SK-N-SH (cell line): ENCODE measurements at regions not wholly inside any gene's neighbourhood (a gene's known extent, or its start where the extent isn't known, plus 50 kb on each side); places are given as distances from the start of the nearest gene placed in this dataset.
A peak's percentile ranks its signal among the peaks of the same experiment; 100 is the strongest.

ENCODE experiments used
- CTCF ChIA-PET: fragments of 300-600, 350-600 bp; formaldehyde crosslinking; extraction: SDS; loops from one replicate; lab custom pipeline; 2021; lab: Yijun Ruan, JAX
- POLR2A ChIA-PET: fragments of 350-600 bp; sonication (Branson Sonifier 250); formaldehyde crosslinking; extraction: SDS; loops from one replicate; lab custom pipeline; 2020; ENCODE audit warnings: antibody characterized with exemption, inconsistent platforms; lab: Yijun Ruan, JAX
- DNase-seq: peaks from one replicate; pipeline ENCODE4 v3.0.0; 2012
- H2AFZ ChIP-seq: fragments of 200-600 bp; sonication (generic); 2 replicates; pipeline ENCODE4 v1.8.1; 2016; ENCODE audit warnings: antibody characterized with exemption, mild to moderate bottlenecking, low read depth
- H3F3A ChIP-seq: fragments of 200-600 bp; sonication (generic); replicated peaks from 2 replicates; pipeline ENCODE3; 2016; ENCODE audit warnings: antibody characterized with exemption, mild to moderate bottlenecking; ENCODE audit not compliant: insufficient read depth
- H3K27ac ChIP-seq, 2 experiments: fragments of 200-500 bp in 1 of 2; fragments of 200-600 bp in 1 of 2; sonication (Bioruptor generic) in 1 of 2; sonication (generic), shearing (Covaris generic) in 1 of 2; 2 replicates each; pipeline versions ENCODE4 v1.5.1 to v1.6.1; 2014 to 2016; ENCODE audit warnings: low read depth in 2 of 2, inconsistent platforms in 1 of 2, low read length in 1 of 2, mild to moderate bottlenecking in 1 of 2, mixed read lengths in 1 of 2
- H3K27me3 ChIP-seq: fragments of 200-600 bp; sonication (generic), shearing (Covaris generic); 2 replicates; pipeline ENCODE4 v1.6.1; 2016; ENCODE audit warnings: mixed run types; ENCODE audit not compliant: insufficient read depth
- H3K36me3 ChIP-seq, 2 experiments: fragments of 200-500 bp in 1 of 2; fragments of 200-600 bp in 1 of 2; sonication (Bioruptor generic) in 1 of 2; sonication (generic) in 1 of 2; replicated peaks in 1 of 2; 2 replicates each; pipeline versions ENCODE3 to v1.5.1; 2014 to 2016; ENCODE audit warnings: low read length in 1 of 2, mild to moderate bottlenecking in 1 of 2; ENCODE audit not compliant: insufficient read depth in 2 of 2, control insufficient read depth in 1 of 2
- H3K4me1 ChIP-seq, 2 experiments: fragments of 200-500 bp in 1 of 2; fragments of 200-600 bp in 1 of 2; sonication (Bioruptor generic) in 1 of 2; sonication (generic), shearing (Covaris generic) in 1 of 2; 2 replicates each; pipeline versions ENCODE4 v1.5.1 to v1.6.1; 2014 to 2016; ENCODE audit warnings: low read depth in 1 of 2, low read length in 1 of 2, mixed run types in 1 of 2; ENCODE audit not compliant: insufficient read depth in 2 of 2, control insufficient read depth in 1 of 2
- H3K4me2 ChIP-seq: fragments of 200-600 bp; sonication (generic), shearing (Covaris generic); 2 replicates; pipeline ENCODE4 v1.6.1; 2017; ENCODE audit warnings: mixed run types
- H3K4me3 ChIP-seq, 2 experiments: fragments of 200-500 bp in 1 of 2; fragments of 200-600 bp in 1 of 2; sonication (Bioruptor generic) in 1 of 2; sonication (generic), shearing (Covaris generic) in 1 of 2; 2 replicates each; pipeline versions ENCODE4 v1.5.1 to v1.8.1; 2014 to 2016; ENCODE audit warnings: low read depth in 2 of 2, inconsistent platforms in 1 of 2, low read length in 1 of 2, mild to moderate bottlenecking in 1 of 2, mixed read lengths in 1 of 2, moderate library complexity in 1 of 2
- H3K79me2 ChIP-seq: fragments of 200-600 bp; sonication (generic); 2 replicates; pipeline ENCODE4 v1.8.1; 2017; ENCODE audit warnings: mild to moderate bottlenecking; ENCODE audit not compliant: insufficient read depth
- H3K9ac ChIP-seq: fragments of 200-600 bp; sonication (generic); 2 replicates; pipeline ENCODE4 v1.6.1; 2017; ENCODE audit warnings: mixed run types
- H3K9me2 ChIP-seq: fragments of 200-600 bp; sonication (generic); 2 replicates; pipeline ENCODE4 v1.6.1; 2017; ENCODE audit warnings: mixed run types
- H3K9me3 ChIP-seq: fragments of 200-600 bp; sonication (generic); 2 replicates; pipeline ENCODE4 v1.6.1; 2017; ENCODE audit warnings: mixed run types, mild to moderate bottlenecking, moderate library complexity
- H4K20me1 ChIP-seq: fragments of 200-600 bp; sonication (generic); 2 replicates; pipeline ENCODE4 v1.6.1; 2017; ENCODE audit warnings: mild to moderate bottlenecking, mixed run types; ENCODE audit not compliant: insufficient read depth
- NFIC ChIP-seq: IDR thresholded peaks from 2 replicates; pipeline ENCODE4 v1.4.0; 2012; ENCODE audit warnings: borderline replicate concordance
- RXRA ChIP-seq: IDR thresholded peaks from 2 replicates; pipeline ENCODE4 v1.4.0; 2012; ENCODE audit warnings: low read depth, mild to moderate bottlenecking, borderline replicate concordance
- SIN3A ChIP-seq: IDR thresholded peaks from 2 replicates; pipeline ENCODE4 v1.6.1; 2012; ENCODE audit warnings: low read depth, mild to moderate bottlenecking, low read length, moderate library complexity, borderline replicate concordance
- SMC3 ChIP-seq: IDR thresholded peaks from 2 replicates; pipeline ENCODE4 v1.6.1; 2012; ENCODE audit warnings: low read depth, low read length, improper control_type of control experiment
- TEAD4 ChIP-seq: IDR thresholded peaks from 2 replicates; pipeline ENCODE4 v1.4.0; 2012; ENCODE audit warnings: mild to moderate bottlenecking, borderline replicate concordance; ENCODE audit not compliant: insufficient read depth
- YY1 ChIP-seq: IDR thresholded peaks from 2 replicates; pipeline ENCODE4 v1.4.0; 2012; ENCODE audit warnings: low read depth, mild to moderate bottlenecking
- WGBS: methylation state at CpG from one replicate; pipeline ENCODE4 v1.1.6; 2017; ENCODE audit warnings: low lambda C conversion rate; 5-methylcytosine and 5-hydroxymethylcytosine counted together
- TF ChIP-seq, protein P1 (sequence below): fragments of 200-600 bp; sonication (generic); IDR thresholded peaks from 2 replicates; pipeline ENCODE4 v1.6.1; 2017; ENCODE audit warnings: antibody characterized with exemption, mild to moderate bottlenecking, moderate library complexity
- TF ChIP-seq, protein P2 (sequence below): IDR thresholded peaks from 2 replicates; pipeline ENCODE4 v1.4.0; 2012; ENCODE audit warnings: low read depth
- TF ChIP-seq, protein P3 (sequence below): IDR thresholded peaks from 2 replicates; pipeline ENCODE4 v1.4.0; 2012; ENCODE audit warnings: low read depth, borderline replicate concordance
- TF ChIP-seq, protein P4 (sequence below): IDR thresholded peaks from 2 replicates; pipeline ENCODE4 v1.4.0; 2012; ENCODE audit warnings: low read depth, borderline replicate concordance

DNA sequence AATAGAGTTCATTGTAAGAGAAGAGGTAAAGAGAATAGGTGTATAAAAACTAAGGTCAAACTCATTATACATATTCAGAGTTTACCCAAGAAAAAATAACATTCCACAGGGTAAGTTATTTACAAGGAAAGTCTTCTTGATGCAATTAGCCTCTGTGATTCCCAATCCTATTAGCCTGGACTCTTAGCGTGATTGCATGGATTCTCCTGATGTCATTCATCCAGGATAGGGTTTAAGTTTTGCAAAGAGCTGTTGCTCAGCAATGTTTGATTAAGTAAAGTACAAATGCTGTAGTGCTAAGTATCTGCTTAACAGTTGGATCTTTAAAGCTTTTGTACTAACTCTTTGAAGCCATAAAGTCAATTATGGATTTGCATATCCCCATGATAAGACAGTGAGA lies 767.8 kb upstream of the LUZP2 start (continued):
- TF ChIP-seq, protein P1, sequence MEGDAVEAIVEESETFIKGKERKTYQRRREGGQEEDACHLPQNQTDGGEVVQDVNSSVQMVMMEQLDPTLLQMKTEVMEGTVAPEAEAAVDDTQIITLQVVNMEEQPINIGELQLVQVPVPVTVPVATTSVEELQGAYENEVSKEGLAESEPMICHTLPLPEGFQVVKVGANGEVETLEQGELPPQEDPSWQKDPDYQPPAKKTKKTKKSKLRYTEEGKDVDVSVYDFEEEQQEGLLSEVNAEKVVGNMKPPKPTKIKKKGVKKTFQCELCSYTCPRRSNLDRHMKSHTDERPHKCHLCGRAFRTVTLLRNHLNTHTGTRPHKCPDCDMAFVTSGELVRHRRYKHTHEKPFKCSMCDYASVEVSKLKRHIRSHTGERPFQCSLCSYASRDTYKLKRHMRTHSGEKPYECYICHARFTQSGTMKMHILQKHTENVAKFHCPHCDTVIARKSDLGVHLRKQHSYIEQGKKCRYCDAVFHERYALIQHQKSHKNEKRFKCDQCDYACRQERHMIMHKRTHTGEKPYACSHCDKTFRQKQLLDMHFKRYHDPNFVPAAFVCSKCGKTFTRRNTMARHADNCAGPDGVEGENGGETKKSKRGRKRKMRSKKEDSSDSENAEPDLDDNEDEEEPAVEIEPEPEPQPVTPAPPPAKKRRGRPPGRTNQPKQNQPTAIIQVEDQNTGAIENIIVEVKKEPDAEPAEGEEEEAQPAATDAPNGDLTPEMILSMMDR, result no peak
- TF ChIP-seq, protein P2, sequence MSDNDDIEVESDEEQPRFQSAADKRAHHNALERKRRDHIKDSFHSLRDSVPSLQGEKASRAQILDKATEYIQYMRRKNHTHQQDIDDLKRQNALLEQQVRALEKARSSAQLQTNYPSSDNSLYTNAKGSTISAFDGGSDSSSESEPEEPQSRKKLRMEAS, result no peak
- no peak for TF ChIP-seq NFIC

DNA sequence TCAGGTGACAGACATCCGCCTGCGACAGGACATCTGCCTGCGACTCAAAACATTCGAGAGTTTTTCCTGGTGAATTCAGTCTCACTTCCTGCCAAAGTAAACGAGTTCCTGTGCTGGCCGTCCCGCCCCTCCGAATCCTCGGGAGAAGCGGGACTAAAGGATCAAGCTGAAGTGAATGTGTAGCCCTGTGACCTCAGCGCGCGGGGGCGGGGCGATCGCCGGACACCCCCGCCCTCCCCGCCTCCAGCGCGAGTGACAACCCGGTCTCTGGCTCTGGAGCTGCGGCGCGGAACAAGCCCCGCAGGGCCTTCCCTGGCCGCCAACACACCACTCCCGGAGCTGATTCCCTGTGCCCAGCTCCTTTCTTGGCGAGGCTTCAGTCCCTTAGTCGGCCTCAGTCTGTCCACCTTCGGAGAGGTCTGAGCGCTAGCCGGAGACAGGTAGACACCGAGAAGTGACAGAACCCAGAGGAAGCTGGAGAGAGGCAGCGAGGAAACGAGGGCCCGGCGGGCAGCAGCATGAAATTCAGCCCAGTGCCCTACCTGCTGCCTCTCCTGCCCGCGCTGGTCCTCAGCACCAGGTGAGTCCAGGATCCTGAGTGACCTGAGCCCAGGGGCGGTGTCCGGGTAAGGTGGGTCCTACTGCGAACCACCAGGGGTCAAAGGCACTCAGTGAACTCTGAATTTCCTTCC lies 766.4 kb upstream of the LUZP2 start:
- Histone ChIP-seq H3F3A (no peaks in the 10 kb centered on the region), H4K20me1 (no peaks in the 10 kb centered on the region), H3K79me2 (no peaks in the 10 kb centered on the region), H3K27me3 (no peaks in the 10 kb centered on the region), H3K4me3 (no peak overlapping the region), H2AFZ (no peak overlapping the region), H3K4me2 (no peak overlapping the region), H3K9me3 (no peaks in the 10 kb centered on the region), H3K4me1 (no peaks in the 10 kb centered on the region), H3K36me3 (no peaks in the 10 kb centered on the region), H3K9me2 (no peaks in the 10 kb centered on the region), H3K9ac (no peak overlapping the region), H3K27ac (no peak overlapping the region)
- POLR2A ChIA-PET, result no interaction called here
- DNase-seq, result peak; percentile 8
- TF ChIP-seq, protein P3, sequence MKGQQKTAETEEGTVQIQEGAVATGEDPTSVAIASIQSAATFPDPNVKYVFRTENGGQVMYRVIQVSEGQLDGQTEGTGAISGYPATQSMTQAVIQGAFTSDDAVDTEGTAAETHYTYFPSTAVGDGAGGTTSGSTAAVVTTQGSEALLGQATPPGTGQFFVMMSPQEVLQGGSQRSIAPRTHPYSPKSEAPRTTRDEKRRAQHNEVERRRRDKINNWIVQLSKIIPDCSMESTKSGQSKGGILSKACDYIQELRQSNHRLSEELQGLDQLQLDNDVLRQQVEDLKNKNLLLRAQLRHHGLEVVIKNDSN, result no peak
- TF ChIP-seq SIN3A, result no peak
- TF ChIP-seq NFIC, result no peak
- TF ChIP-seq SMC3, result no peak
- no peak for TF ChIP-seq TEAD4
- TF ChIP-seq YY1, result no peak
- TF ChIP-seq, protein P4, sequence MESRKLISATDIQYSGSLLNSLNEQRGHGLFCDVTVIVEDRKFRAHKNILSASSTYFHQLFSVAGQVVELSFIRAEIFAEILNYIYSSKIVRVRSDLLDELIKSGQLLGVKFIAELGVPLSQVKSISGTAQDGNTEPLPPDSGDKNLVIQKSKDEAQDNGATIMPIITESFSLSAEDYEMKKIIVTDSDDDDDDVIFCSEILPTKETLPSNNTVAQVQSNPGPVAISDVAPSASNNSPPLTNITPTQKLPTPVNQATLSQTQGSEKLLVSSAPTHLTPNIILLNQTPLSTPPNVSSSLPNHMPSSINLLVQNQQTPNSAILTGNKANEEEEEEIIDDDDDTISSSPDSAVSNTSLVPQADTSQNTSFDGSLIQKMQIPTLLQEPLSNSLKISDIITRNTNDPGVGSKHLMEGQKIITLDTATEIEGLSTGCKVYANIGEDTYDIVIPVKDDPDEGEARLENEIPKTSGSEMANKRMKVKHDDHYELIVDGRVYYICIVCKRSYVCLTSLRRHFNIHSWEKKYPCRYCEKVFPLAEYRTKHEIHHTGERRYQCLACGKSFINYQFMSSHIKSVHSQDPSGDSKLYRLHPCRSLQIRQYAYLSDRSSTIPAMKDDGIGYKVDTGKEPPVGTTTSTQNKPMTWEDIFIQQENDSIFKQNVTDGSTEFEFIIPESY, result no peak
- TF ChIP-seq RXRA, result no peak
- 92% methylated on average over 40 of the region's 43 CpGs for WGBS
- CTCF ChIA-PET, result no interaction called here
